Heart left ventricle (tissue), 16 donors: ENCODE measurements at regions not wholly inside any gene's neighbourhood (a gene's known extent, or its start where the extent isn't known, plus 50 kb on each side); places are given as distances from the start of the nearest gene placed in this dataset.

ENCODE experiments used
- ATAC-seq, 4 donors: fragments of 200-7000 bp; cut with Tn5 transposase; one replicate each; pipeline ENCODE4 v1.9.1; 2020 to 2022; ENCODE audit warnings: moderate library complexity in 4 of 4, mild to moderate bottlenecking in 3 of 4, moderate number of reproducible peaks in 1 of 4
- DNase-seq, 5 donors: peaks; one replicate each; pipeline ENCODE4 v3.0.0-alpha.2; 2020
- H3K27ac ChIP-seq, 12 donors: fragments of 200-600 bp; sonication (generic) in 4 of 12; one replicate each; pipeline versions ENCODE4 v1.5.0 to v1.8.0; 2016 to 2022; ENCODE audit warnings: mild to moderate bottlenecking in 2 of 12
- H3K27me3 ChIP-seq, 9 donors: fragments of 200-600 bp; sonication (generic) in 2 of 9; one replicate each; pipeline versions ENCODE4 v1.5.1 to v1.8.0; 2016 to 2022; ENCODE audit warnings: mild to moderate bottlenecking in 3 of 9
- H3K36me3 ChIP-seq, 9 donors: fragments of 200-600 bp; sonication (generic) in 2 of 9; one replicate each; pipeline versions ENCODE4 v1.5.0 to v1.8.0; 2018 to 2022; ENCODE audit warnings: mild to moderate bottlenecking in 2 of 9
- H3K4me1 ChIP-seq, 12 donors: fragments of 200-600 bp; sonication (generic) in 4 of 12; one replicate each; pipeline versions ENCODE4 v1.5.0 to v1.8.0; 2016 to 2022; ENCODE audit warnings: mild to moderate bottlenecking in 3 of 12
- H3K4me3 ChIP-seq, 12 donors: fragments of 200-600 bp; sonication (generic) in 4 of 12; one replicate each; pipeline versions ENCODE4 v1.5.0 to v1.8.0; 2017 to 2022; ENCODE audit warnings: mild to moderate bottlenecking in 9 of 12, moderate library complexity in 4 of 12
- H3K9me3 ChIP-seq, 12 donors: fragments of 200-600 bp; sonication (generic) in 4 of 12; one replicate each; pipeline versions ENCODE4 v1.5.0 to v1.8.0; 2016 to 2022; ENCODE audit warnings: mild to moderate bottlenecking in 1 of 12
- CTCF ChIP-seq, 12 donors: fragments of 200-600 bp; sonication (generic) in 4 of 12; IDR thresholded peaks; one replicate each; pipeline versions ENCODE4 v1.5.0 to v1.8.0; 2018 to 2022; ENCODE audit warnings: antibody characterized with exemption in 12 of 12, mild to moderate bottlenecking in 5 of 12
- POLR2A ChIP-seq, 2 donors: fragments of 450-650 bp; IDR thresholded peaks; one replicate each; pipeline ENCODE4 v1.6.1; 2017; ENCODE audit warnings: antibody characterized with exemption in 2 of 2, mild to moderate bottlenecking in 2 of 2, moderate library complexity in 2 of 2
- WGBS, 4 donors: extraction: QIAGEN DNeasy Blood & Tissue Kit in 2 of 4; methylation state at CpG; one replicate each; pipeline versions ENCODE4 v1.1.5 to v1.1.7; 2013 to 2018; 5-methylcytosine and 5-hydroxymethylcytosine counted together
- intact Hi-C, 10 donors: fragments of 100-400 bp; cut with DNase I; formaldehyde crosslinking; loops; one replicate each; pipeline versions ENCODE4 v1.11.1 to v1.14.2; 2022
- donor health status: ischemic (EF 13 %, LVEDD 7.1; RV severe dilation, severe dysfunction).
- donor health status: healthy with polysubstance abuse.
- donor health status: DM: no; HTN: yes; CAD: no.
- donor health status: DM: no; HTN: no; CAD: no.
- donor health status: ischemic (EF 25% LVEDD 6.9; RV normal size, moderate dysfunction).
- donor health status: ischemic (EF 25% LVEDD 5.7; RV mildly dilated, moderate dysfunction).
- donor health status: healthy.
- donor health status: DM: yes; HTN: yes; CAD: no.
- donor health status: ischemic (EF 35%, LVEDD 5.7; RV mildly dilated, moderate dysfunction).
- donor health status: nonischemic (EF 11% LVEDD 7.7; RV severe dilation, severe dysfunction).
- donor health status: DM: yes; HTN: yes; CAD: no.
- donor health status: PGD.
- donor health status: ischemic (EF 29% LVEDD 5.4; RV normal size, mild dysfunction).
- donor health status: nonischemic (EF 23%, LVEDD 6.1; RV moderate dilation, normal function).

- Histone ChIP-seq H3K4me1 (peaks cover 0 to 3% (median 0%) of the 10 kb centered on the region in 12 donors), H3K27me3 (no peaks in the 10 kb centered on the region), H3K9me3 (peaks cover 0 to under 1% (median 0%) of the 10 kb centered on the region in 12 donors), H3K4me3 (no peak overlapping the region), H3K27ac (no peak overlapping the region), H3K36me3 (no peaks in the 10 kb centered on the region)
- DNase-seq: no peak
- ATAC-seq: no peak
- WGBS, 4 donors: 38 to 57% (median 42%) methylated on average over 4 of the region's 4 CpGs
- intact Hi-C loops: no loop called here
- TF ChIP-seq POLR2A (IDR thresholded peaks at IDR 0.05) (no peak), CTCF (IDR thresholded peaks at IDR 0.05) (no peak)
Observed at GRCh38 chr2:150907466-150907865, 354.2 kb downstream of the RBM43 start.

GRCh38 chr2:150903461-150903860 lies 358.2 kb downstream of the RBM43 start:
- Histone ChIP-seq H3K9me3 (peaks cover 0 to 33% (median 10%) of the 10 kb centered on the region in 12 donors), H3K4me3 (no peak overlapping the region), H3K27ac (no peak overlapping the region), H3K36me3 (no peaks in the 10 kb centered on the region), H3K27me3 (no peaks in the 10 kb centered on the region), H3K4me1 (no peaks in the 10 kb centered on the region)
- TF ChIP-seq POLR2A (IDR thresholded peaks at IDR 0.05) (no peak), CTCF (IDR thresholded peaks at IDR 0.05) (no peak)
- DNase-seq: no peak
- intact Hi-C loops: no loop called here
- WGBS, 4 donors: 80 to 92% (median 87%) methylated on average over 3 of the region's 3 CpGs
- ATAC-seq: no peak

GRCh38 chr2:150903055-150903454 lies 358.6 kb downstream of the RBM43 start:
- H3K36me3 ChIP-seq: no peaks in the 10 kb centered on the region
- DNase-seq: no peak
- no peak for ATAC-seq
- WGBS, 4 donors: 81 to 83% (median 83%) methylated on average over 1 of the region's 1 CpG
- no peaks in the 10 kb centered on the region for H3K27me3 ChIP-seq
- no peak overlapping the region for H3K27ac ChIP-seq
- no peaks in the 10 kb centered on the region for H3K4me1 ChIP-seq
- peaks cover 0 to 33% (median 10%) of the 10 kb centered on the region in 12 donors for H3K9me3 ChIP-seq
- H3K4me3 ChIP-seq: no peak overlapping the region
- TF ChIP-seq POLR2A (IDR thresholded peaks at IDR 0.05) (no peak), CTCF (IDR thresholded peaks at IDR 0.05) (no peak)
- intact Hi-C loops: no loop called here

- DNase-seq: no peak
- no peak overlapping the region for H3K27ac ChIP-seq
- intact Hi-C loops: no loop called here
- no peak overlapping the region for H3K4me3 ChIP-seq
- 46 to 60% (median 51%) methylated on average over 1 of the region's 1 CpG for WGBS, 4 donors
- ATAC-seq: no peak
- no peaks in the 10 kb centered on the region for H3K36me3 ChIP-seq
- no peaks in the 10 kb centered on the region for H3K4me1 ChIP-seq
- no peak for TF ChIP-seq CTCF (IDR thresholded peaks at IDR 0.05)
- no peak for TF ChIP-seq POLR2A (IDR thresholded peaks at IDR 0.05)
- peaks cover 0 to 33% (median 10%) of the 10 kb centered on the region in 12 donors for H3K9me3 ChIP-seq
- H3K27me3 ChIP-seq: no peaks in the 10 kb centered on the region
Observed at GRCh38 chr2:150900913-150901312, 360.8 kb downstream of the RBM43 start.
